ENCODE measurements at regions not wholly inside any gene's neighbourhood (a gene's known extent, or its start where the extent isn't known, plus 50 kb on each side); places are given as distances from the start of the nearest gene placed in this dataset.
"Not testable (repeated sequence)": the region's sequence is repeated elsewhere in the genome, so short reads cannot be mapped to it uniquely, and the experiment has no call there.

- no peak for DNase-seq
Observed at GRCh38 chr14:23862513-23862912, 91.1 kb upstream of the DHRS4 start.

DNA sequence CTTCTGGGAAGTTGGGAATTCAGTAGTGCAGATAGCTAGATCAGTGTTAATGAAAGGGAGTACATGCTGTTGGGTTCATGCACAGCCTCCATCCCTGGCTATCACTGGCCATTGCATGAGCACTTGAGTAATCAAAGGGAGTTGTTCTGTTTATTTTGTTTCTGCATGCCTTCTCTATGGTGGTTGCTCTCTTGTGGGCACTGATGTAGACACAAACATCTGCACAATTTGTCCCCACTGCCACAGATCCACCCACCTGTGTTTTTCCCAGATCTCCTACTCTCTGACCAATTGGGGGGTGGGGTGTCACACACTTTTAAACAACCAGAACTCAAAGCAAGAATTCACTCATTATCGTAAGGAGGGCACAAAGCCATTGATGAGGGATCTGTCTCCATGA is 89.7 kb upstream of the DHRS4 start:
- no peak for DNase-seq

DNA sequence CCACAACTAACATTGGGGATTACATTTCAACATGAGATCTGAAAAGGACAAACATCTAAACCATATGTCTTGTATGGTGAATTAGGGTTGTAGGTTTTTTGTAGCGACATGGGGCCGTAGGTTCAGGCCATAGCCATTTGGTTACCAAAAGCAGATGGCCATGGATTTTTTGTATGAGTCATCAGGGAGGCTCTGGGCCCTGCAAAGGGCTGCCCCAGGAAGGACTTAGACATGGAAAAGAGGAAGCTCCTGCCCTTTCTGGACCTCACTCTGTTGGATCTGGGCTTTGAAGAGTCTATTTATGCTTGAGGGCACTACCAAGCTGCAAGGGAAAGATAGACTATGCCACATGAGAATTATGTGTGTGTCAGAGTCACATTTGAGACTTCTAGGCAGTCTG is 89.3 kb upstream of the DHRS4 start:
- no peak for DNase-seq

GRCh38 chr14:23864861-23865260 is 88.7 kb upstream of the DHRS4 start:
- no peak for DNase-seq

GRCh38 chr14:23865502-23865901 is 88.1 kb upstream of the DHRS4 start:
- DNase-seq, result no peak

- DNase-seq, result no peak
Observed at GRCh38 chr14:23866269-23866668, 87.3 kb upstream of the DHRS4 start.

DNA sequence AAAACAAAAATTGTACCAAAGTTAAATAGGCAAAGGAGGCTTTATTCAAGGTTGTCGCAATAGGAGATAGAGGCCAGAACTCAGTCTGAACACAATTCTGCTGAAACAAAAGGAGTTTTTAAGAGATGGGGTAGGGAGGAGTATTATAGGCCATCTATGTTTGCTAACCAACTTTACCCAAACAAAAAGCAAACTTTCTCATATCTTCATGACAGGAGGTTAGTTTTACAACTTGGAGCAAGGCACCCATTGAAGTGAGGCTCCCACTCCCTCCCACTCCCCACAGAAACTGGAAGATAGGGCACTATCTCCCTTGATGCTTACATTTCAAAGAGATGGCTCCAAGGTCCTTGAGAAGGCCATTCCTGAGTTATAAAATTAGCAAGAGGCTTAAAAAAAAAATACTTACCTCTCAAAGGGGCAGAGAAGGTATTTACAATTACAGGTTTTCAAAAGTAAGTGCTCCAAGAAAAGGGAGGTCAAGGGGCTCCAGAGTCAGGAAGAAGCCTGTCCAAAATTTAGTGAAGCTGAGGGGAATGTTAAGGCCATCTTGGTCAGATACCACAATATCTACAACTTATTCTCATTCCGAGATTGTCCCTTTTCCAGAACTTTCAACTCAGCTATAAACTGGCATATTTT is 84.4 kb upstream of the DHRS4 start:
- DNase-seq, result no peak

GRCh38 chr14:23876160-23876750 is 77.3 kb upstream of the DHRS4 start:
- DNase-seq, result no peak

DNA sequence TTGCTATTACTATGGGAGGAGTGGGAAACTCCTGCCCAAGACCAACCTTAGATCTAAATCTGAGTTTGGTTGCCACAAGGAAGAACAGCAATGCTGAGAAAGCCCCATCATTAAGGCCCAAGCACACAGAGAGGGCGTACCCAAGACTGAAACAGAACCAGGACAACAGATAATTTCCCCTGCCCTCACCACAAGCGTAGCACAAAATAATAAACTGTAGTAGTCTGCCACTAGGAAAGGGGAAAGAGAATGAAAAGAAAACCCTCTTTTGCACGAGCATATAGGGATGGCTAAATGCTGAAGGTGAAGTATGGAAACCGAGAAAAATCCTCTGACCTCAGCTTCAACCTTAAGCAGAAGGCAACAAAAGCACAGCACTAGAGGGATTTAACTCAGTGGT is 76.5 kb upstream of the DHRS4 start:
- no peak for DNase-seq

DNA sequence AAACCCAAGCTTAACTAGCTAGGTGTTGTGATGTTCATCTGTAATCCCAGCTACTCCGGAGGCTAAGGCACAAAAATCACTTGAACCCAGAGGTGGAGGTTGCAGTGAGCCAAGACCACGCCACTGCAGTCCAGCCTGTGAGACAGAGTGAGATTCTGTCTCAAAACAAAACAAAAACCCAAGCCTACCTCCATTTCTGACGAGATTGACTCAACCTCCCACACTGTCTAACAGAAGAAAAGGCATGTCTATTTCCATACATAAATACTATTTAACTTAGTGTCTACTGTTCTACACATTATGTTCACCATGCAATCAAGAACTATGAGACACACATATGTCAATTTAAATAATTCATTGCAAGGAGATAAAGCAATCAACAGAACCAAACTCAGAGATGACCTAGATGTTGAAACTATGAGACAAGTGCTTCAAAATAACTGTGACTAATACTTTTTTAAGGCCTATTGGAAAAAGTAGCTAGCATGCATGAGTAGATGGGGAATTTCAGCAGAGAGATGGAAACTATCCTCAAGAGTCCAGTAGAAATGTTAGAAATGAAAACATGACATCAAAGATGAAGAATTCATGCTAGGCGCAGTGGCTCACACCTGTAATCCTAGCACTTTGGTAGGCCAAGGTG is 75.9 kb upstream of the DHRS4 start:
- no peak for DNase-seq

- peak; percentile 59 for DNase-seq
Observed at GRCh38 chr14:23881282-23881681, 72.3 kb upstream of the DHRS4 start.

- no peak for DNase-seq
Observed at GRCh38 chr14:23883684-23884540, 69.7 kb upstream of the DHRS4 start.

GRCh38 chr14:23884541-23884904 is 69.0 kb upstream of the DHRS4 start:
- DNase-seq, result no peak

DNA sequence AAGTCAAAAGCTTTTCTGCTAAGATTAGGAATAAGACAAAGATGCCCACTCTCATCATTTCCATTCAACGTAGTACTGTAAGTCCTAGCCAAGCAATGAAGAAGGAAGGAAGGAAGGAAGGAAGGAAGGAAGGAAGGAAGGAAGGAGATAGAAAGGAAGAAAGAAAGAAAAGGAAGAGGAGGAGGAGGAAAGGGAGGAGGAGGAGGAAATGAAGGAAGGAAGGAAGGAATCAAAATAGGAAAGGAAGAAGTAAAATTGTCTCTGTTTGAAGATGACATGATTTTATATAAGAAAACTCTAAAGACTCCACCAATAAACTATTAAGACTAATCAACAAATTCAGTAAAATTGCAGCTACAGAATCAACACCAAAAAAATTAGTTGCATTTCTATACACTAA is 66.0 kb upstream of the DHRS4 start:
- DNase-seq, result no peak

GRCh38 chr14:23891717-23892116 is 61.9 kb upstream of the DHRS4 start:
- not testable (repeated sequence) for DNase-seq

DNA sequence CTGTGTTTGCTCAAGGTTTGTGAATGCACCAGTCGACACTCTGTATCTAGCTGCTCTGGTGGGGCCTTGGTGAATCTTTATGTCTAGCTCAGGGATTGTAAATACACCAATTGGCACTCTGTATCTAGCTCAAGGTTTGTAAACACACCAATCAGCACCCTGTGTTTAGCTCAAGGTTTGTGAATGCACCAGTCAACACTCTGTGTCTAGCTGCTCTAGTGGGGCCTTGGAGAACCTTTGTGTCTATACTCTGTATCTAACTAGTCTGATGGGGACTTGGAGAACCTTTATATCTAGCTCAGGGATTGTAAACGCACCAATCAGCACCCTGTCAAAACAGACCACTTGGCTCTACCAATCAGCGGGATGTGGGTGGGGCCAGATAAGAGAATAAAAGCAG is 61.3 kb upstream of the DHRS4 start:
- DNase-seq, result not testable (repeated sequence)

- DNase-seq, result no peak
Observed at GRCh38 chr14:23894362-23895052, 59.1 kb upstream of the DHRS4 start.

GRCh38 chr14:23895053-23895419 is 58.5 kb upstream of the DHRS4 start:
- DNase-seq, result no peak

GRCh38 chr14:23895480-23895879 is 58.1 kb upstream of the DHRS4 start:
- no peak for DNase-seq

GRCh38 chr14:23896609-23897153 is 56.9 kb upstream of the DHRS4 start:
- no peak for DNase-seq

GRCh38 chr14:23897291-23897690 is 56.3 kb upstream of the DHRS4 start:
- DNase-seq, result not testable (repeated sequence)

- DNase-seq, result not testable (repeated sequence)
Observed at GRCh38 chr14:23898359-23898758, 55.2 kb upstream of the DHRS4 start.

GRCh38 chr14:23899788-23900187 is 53.8 kb upstream of the DHRS4 start:
- DNase-seq, result no peak
